ENCODE measurements at regions not wholly inside any gene's neighbourhood (a gene's known extent, or its start where the extent isn't known, plus 50 kb on each side); places are given as distances from the start of the nearest gene placed in this dataset.

DNA sequence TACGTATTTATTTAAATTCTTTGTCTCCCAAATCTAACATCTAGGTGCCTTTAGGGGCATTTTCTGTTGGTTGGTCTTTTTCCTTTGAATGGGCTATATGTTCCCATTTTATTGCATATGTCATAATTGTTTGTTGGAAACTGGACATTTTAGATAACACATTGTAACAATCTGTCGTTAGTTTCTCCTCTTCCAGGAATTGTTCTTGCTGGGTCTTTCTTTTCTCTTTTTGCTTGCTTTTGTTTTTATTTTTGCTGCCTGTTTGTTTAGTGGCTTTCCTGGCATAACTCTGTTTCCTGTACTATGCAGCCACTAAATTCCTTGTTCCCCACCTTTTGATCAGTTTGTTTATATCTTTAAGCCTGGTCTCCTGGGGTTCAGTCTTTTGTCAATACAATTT is 244.3 kb upstream of the RTL1 start (continued):
- TF ChIP-seq RAD21 (IDR thresholded peaks at IDR 0.05; ENCODE audit: low read depth) (no peak), YY1 (IDR thresholded peaks at IDR 0.05; ENCODE audit: extremely low read depth, insufficient replicate concordance, low read depth, low read length) (no peak), EZH2phosphoT487 (IDR thresholded peaks at IDR 0.05; ENCODE audit: borderline replicate concordance) (no peak), ZNF274 (IDR thresholded peaks at IDR 0.05; ENCODE audit: low read depth, low read length) (no peak), TCF7L2 (IDR thresholded peaks at IDR 0.05; ENCODE audit: borderline replicate concordance, extremely low read depth, insufficient read depth, insufficient read length) (no peak)

DNA sequence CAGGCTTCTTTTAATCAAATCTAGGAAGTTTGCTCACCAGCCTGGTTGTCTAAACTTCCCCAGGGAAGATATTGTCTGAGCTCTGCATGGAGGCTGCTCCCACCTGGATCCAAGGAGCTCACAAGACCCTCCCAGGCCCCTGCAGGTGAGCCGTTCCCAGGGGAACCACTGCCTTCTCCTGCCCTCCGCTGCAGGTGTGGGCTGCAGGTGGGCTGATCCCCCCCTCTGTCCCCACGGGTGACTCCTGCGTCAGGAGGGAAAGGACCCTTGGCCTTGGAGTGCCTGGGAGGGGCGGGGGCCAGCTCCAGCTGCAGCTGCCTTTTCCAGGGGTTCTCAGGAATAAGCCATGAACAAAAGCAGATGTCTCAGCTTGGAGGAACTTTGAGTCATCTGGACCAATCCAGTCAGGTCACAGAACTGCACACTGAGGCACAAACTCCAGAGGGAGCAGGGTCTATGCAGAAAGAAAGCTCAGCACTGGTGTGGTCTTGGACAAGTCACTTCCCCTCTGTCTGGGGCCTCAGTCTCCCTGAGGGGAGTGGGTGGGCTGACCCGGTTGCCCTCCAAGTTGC is 246.6 kb upstream of the RTL1 start:
- ATAC-seq (no peak), DNase-seq (ENCODE audit: low read depth, low spot score) (no peak)
- H3K27ac ChIP-seq (ENCODE audit: low read depth, low read length) = no peak overlapping the region
- no peak for TF ChIP-seq ZNF274 (IDR thresholded peaks at IDR 0.05; ENCODE audit: low read depth, low read length)
- TF ChIP-seq, protein P1, sequence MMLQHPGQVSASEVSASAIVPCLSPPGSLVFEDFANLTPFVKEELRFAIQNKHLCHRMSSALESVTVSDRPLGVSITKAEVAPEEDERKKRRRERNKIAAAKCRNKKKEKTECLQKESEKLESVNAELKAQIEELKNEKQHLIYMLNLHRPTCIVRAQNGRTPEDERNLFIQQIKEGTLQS (IDR thresholded peaks at IDR 0.05) = no peak
- TF ChIP-seq, protein P2, sequence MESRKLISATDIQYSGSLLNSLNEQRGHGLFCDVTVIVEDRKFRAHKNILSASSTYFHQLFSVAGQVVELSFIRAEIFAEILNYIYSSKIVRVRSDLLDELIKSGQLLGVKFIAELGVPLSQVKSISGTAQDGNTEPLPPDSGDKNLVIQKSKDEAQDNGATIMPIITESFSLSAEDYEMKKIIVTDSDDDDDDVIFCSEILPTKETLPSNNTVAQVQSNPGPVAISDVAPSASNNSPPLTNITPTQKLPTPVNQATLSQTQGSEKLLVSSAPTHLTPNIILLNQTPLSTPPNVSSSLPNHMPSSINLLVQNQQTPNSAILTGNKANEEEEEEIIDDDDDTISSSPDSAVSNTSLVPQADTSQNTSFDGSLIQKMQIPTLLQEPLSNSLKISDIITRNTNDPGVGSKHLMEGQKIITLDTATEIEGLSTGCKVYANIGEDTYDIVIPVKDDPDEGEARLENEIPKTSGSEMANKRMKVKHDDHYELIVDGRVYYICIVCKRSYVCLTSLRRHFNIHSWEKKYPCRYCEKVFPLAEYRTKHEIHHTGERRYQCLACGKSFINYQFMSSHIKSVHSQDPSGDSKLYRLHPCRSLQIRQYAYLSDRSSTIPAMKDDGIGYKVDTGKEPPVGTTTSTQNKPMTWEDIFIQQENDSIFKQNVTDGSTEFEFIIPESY (IDR thresholded peaks at IDR 0.05; ENCODE audit: extremely low read depth, insufficient replicate concordance, low read length) = no peak
- TF ChIP-seq FOSL1 (IDR thresholded peaks at IDR 0.05; ENCODE audit: low read depth) = no peak
- no peak for TF ChIP-seq ELF1 (IDR thresholded peaks at IDR 0.05; ENCODE audit: borderline replicate concordance, low read depth)
- H3K9me3 ChIP-seq (ENCODE audit: control insufficient read depth in 1 of 2, insufficient read depth in 1 of 2, low read depth in 1 of 2, low read length in 2 of 2) = no peaks in the 10 kb centered on the region
- ChIA-PET POLR2A (no interaction called here), RAD21 (ENCODE audit: low non-redundant PET in 1 of 2, low total read pairs in 2 of 2, uncharacterized antibody in 2 of 2, unreplicated experiment in 2 of 2) (no interaction called here), CTCF (no interaction called here)
- no peak overlapping the region for H3K9ac ChIP-seq (ENCODE audit: low read length)
- no peak overlapping the region for H2AFZ ChIP-seq (ENCODE audit: low read depth, low read length, poor library complexity, severe bottlenecking)
- H3K27me3 ChIP-seq (ENCODE audit: insufficient read depth, low read length) = no peaks in the 10 kb centered on the region
- intact Hi-C loops (cut with micrococcal nuclease) = loop anchor here (10.0 kb wide), 1 partner anchor 215 kb away; no protein-coding TSS in a partner anchor
- H3K36me3 ChIP-seq (ENCODE audit: control insufficient read depth in 1 of 2, insufficient read depth in 2 of 2, low read length in 2 of 2) = no peaks in the 10 kb centered on the region
- peaks cover 12 to 29% of the 10 kb centered on the region in 2 experiments for H3K4me1 ChIP-seq (ENCODE audit: control insufficient read depth in 1 of 2, insufficient read depth in 2 of 2, low read length in 2 of 2)
- no peaks in the 10 kb centered on the region for H3K9me2 ChIP-seq (ENCODE audit: insufficient read depth)
- H3K4me3 ChIP-seq (replicated peaks in 1 of 2; ENCODE audit: low read depth in 1 of 2, low read length in 2 of 2) = no peak overlapping the region
- H3K79me2 ChIP-seq (ENCODE audit: insufficient read depth, low read length) = no peaks in the 10 kb centered on the region
- H4K20me1 ChIP-seq (ENCODE audit: insufficient read depth) = no peaks in the 10 kb centered on the region
- peak overlapping the region; percentile 84; the same call in 1 of the 2 replicates for H3K4me2 ChIP-seq (ENCODE audit: low read length)
- no TSS peak for BruUV-seq (replicated peaks)
